Smooth muscle cell (in vitro differentiated cells): ENCODE measurements at regions not wholly inside any gene's neighbourhood (a gene's known extent, or its start where the extent isn't known, plus 50 kb on each side); places are given as distances from the start of the nearest gene placed in this dataset.

ENCODE experiments used
- DNase-seq: peaks from one replicate; lab custom pipeline; 2025; ENCODE audit not compliant: unreplicated experiment; lab: John Stamatoyannopoulos, UW
- H2AFZ ChIP-seq: fragments of 200-600 bp; sonication (generic); 2 replicates; pipeline ENCODE4 v1.6.0; 2016; ENCODE audit warnings: antibody characterized with exemption, low read depth, mild to moderate bottlenecking
- H3F3A ChIP-seq: fragments of 200-600 bp; sonication (generic); 2 replicates; pipeline ENCODE4 v1.6.0; 2017; ENCODE audit warnings: antibody characterized with exemption, low read depth
- H3K27ac ChIP-seq: fragments of 200-600 bp; sonication (generic); 2 replicates; pipeline ENCODE4 v1.5.1; 2016; ENCODE audit warnings: low read depth, mild to moderate bottlenecking
- H3K27me3 ChIP-seq: fragments of 200-600 bp; sonication (generic); 2 replicates; pipeline ENCODE4 v1.6.1; 2016; ENCODE audit warnings: low read depth, mild to moderate bottlenecking
- H3K36me3 ChIP-seq: fragments of 200-600 bp; sonication (generic); 2 replicates; pipeline ENCODE4 v1.5.1; 2016; ENCODE audit warnings: low read depth
- H3K4me1 ChIP-seq: fragments of 200-600 bp; sonication (generic); 2 replicates; pipeline ENCODE4 v1.5.1; 2016; ENCODE audit warnings: low read depth
- H3K4me2 ChIP-seq: fragments of 200-600 bp; sonication (generic); 2 replicates; pipeline ENCODE4 v1.6.0; 2016; ENCODE audit warnings: mild to moderate bottlenecking
- H3K4me3 ChIP-seq: fragments of 200-600 bp; sonication (generic); 2 replicates; pipeline ENCODE4 v1.5.1; 2016; ENCODE audit warnings: mild to moderate bottlenecking
- H3K79me2 ChIP-seq: fragments of 200-600 bp; sonication (generic); 2 replicates; pipeline ENCODE4 v1.6.0; 2016; ENCODE audit warnings: low read depth, mild to moderate bottlenecking
- H3K9ac ChIP-seq: fragments of 200-600 bp; sonication (generic); 2 replicates; pipeline ENCODE4 v1.6.0; 2016; ENCODE audit warnings: low read depth
- H3K9me3 ChIP-seq: fragments of 200-600 bp; sonication (generic); replicated peaks from 2 replicates; pipeline ENCODE4 v1.5.1; 2016; ENCODE audit warnings: low read depth
- H4K20me1 ChIP-seq: fragments of 200-600 bp; sonication (generic); 2 replicates; pipeline ENCODE4 v1.6.0; 2016; ENCODE audit warnings: low read depth
- CTCF ChIP-seq: fragments of 200-600 bp; sonication (generic); IDR thresholded peaks from 2 replicates; pipeline ENCODE4 v1.5.1; 2017; ENCODE audit warnings: borderline replicate concordance, mild to moderate bottlenecking, antibody characterized with exemption; ENCODE audit not compliant: insufficient read depth, poor library complexity, severe bottlenecking
- WGBS: methylation state at CpG from one replicate; pipeline ENCODE4 v1.1.7; 2016; ENCODE audit warnings: low lambda C conversion rate; 5-methylcytosine and 5-hydroxymethylcytosine counted together

- Histone ChIP-seq H3K9me3 (no peaks in the 10 kb centered on the region), H3K36me3 (no peaks in the 10 kb centered on the region), H3K27me3 (peaks cover 6% of the 10 kb centered on the region), H3K9ac (no peak overlapping the region), H3K27ac (no peak overlapping the region), H2AFZ (no peak overlapping the region), H3K79me2 (no peaks in the 10 kb centered on the region), H3K4me1 (no peaks in the 10 kb centered on the region), H4K20me1 (no peaks in the 10 kb centered on the region), H3K4me3 (no peak overlapping the region), H3K4me2 (no peak overlapping the region), H3F3A (no peaks in the 10 kb centered on the region)
- TF ChIP-seq CTCF = no peak
- 84% methylated on average over 5 of the region's 5 CpGs for WGBS
- DNase-seq = no peak
These were observed 66.6 kb upstream of the NELL2 start for GRCh38 chr12:44942714-44943113.

GRCh38 chr12:44930972-44931600 lies 55.0 kb upstream of the NELL2 start:
- Histone ChIP-seq H2AFZ (peak overlapping the region; percentile 28), H3F3A (no peaks in the 10 kb centered on the region), H3K79me2 (no peaks in the 10 kb centered on the region), H3K27me3 (no peaks in the 10 kb centered on the region), H4K20me1 (no peaks in the 10 kb centered on the region), H3K4me1 (no peaks in the 10 kb centered on the region), H3K4me3 (no peak overlapping the region), H3K9me3 (no peaks in the 10 kb centered on the region), H3K36me3 (no peaks in the 10 kb centered on the region), H3K9ac (no peak overlapping the region), H3K4me2 (no peak overlapping the region), H3K27ac (no peak overlapping the region)
- DNase-seq = no peak
- WGBS = 49% methylated on average over 4 of the region's 4 CpGs
- TF ChIP-seq CTCF = peak; percentile 69

GRCh38 chr12:44929236-44929885 lies 53.2 kb upstream of the NELL2 start:
- H3K27me3 ChIP-seq = no peaks in the 10 kb centered on the region
- H3K9ac ChIP-seq = no peak overlapping the region
- no peaks in the 10 kb centered on the region for H3K9me3 ChIP-seq
- no peak for TF ChIP-seq CTCF
- 88% methylated on average over 3 of the region's 3 CpGs for WGBS
- H3K27ac ChIP-seq = no peak overlapping the region
- H3K4me1 ChIP-seq = no peaks in the 10 kb centered on the region
- no peak for DNase-seq
- H3K4me2 ChIP-seq = no peak overlapping the region
- H3K79me2 ChIP-seq = no peaks in the 10 kb centered on the region
- no peaks in the 10 kb centered on the region for H3K36me3 ChIP-seq
- H4K20me1 ChIP-seq = no peaks in the 10 kb centered on the region
- H3F3A ChIP-seq = no peaks in the 10 kb centered on the region
- no peak overlapping the region for H2AFZ ChIP-seq
- no peak overlapping the region for H3K4me3 ChIP-seq
